GM18520 (cell line): ENCODE measurements at regions not wholly inside any gene's neighbourhood (a gene's known extent, or its start where the extent isn't known, plus 50 kb on each side); places are given as distances from the start of the nearest gene placed in this dataset.
A peak's percentile ranks its signal among the peaks of the same experiment; 100 is the strongest.
"Not testable (repeated sequence)": the region's sequence is repeated elsewhere in the genome, so short reads cannot be mapped to it uniquely, and the experiment has no call there.

Source experiments
- ATAC-seq: cut with Tn5 transposase; IDR thresholded peaks from one replicate; pipeline ENCODE4 v1.9.1; 2021; ENCODE audit not compliant: unreplicated experiment

DNA sequence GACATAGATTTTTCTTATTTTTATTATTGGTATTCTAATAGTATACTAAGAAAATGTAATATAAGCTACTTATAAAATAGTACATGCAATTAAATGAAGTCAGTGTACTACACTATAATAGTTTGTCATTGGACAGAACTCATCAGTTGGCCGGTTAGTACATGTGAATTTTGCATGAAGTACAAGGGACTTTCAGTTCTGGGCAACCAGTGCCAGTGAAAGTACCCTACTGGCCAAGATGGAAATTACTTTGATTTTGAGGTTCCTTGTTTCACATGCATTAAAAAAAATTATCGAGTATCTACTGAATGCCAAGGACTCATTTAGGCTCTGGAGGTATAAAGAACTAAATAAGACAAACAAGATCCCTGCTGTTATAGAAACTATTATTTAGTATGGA is 213.4 kb upstream of the ELL2 start:
- ATAC-seq: no peak

GRCh38 chr5:96173366-96173765 is 211.7 kb upstream of the ELL2 start:
- no peak for ATAC-seq

GRCh38 chr5:96172436-96172835 is 210.8 kb upstream of the ELL2 start:
- no peak for ATAC-seq

GRCh38 chr5:96171973-96172372 is 210.3 kb upstream of the ELL2 start:
- not testable (repeated sequence) for ATAC-seq

GRCh38 chr5:96170481-96171125 is 209.0 kb upstream of the ELL2 start:
- ATAC-seq: not testable (repeated sequence)

GRCh38 chr5:96168833-96169232 is 207.2 kb upstream of the ELL2 start:
- ATAC-seq: not testable (repeated sequence)

- ATAC-seq: no peak
Measured at GRCh38 chr5:96159043-96159442, 197.4 kb upstream of the ELL2 start.

DNA sequence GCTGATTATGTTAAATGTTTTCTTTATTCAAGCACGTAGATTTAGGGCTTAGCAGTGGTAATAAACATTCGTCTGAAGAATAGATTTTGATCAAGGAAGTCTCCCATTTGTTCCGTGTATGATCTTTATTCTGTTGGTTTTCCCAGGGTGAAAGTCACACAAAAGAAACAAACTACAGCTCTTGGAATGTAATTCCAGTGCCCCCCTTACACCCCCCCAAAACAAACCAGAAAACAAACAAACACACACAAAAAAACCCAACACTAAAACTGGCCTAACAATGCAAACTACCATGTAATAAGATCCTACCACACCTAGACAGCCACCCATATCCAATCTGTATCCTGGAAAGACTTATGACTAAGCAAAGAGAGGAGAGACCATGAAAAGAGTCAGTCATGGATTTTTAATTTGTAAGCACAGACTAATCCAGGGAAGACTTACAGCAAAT is 196.2 kb upstream of the ELL2 start:
- no peak for ATAC-seq

GRCh38 chr5:96157077-96157780 is 195.6 kb upstream of the ELL2 start:
- no peak for ATAC-seq

- ATAC-seq: no peak
Measured at GRCh38 chr5:96155147-96155546, 193.5 kb upstream of the ELL2 start.

DNA sequence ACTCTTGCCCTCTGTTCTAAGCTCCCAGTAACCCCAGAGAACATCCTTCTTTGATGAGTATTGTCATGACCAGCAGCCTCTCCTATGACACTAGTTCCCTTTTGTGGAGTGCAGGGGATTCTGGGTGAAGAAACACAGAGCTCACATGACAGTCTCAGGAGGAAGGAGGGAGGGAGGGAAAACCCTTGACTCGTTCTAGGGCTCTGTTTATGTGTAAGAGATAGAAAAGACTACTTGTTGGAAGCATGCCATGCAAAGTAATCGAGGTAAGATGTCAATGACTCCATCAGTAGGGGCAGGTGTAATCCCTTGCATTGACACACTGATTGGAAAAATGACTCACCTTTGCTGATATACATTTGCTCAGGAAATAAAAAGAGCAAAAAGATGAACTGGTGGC is 190.2 kb upstream of the ELL2 start:
- ATAC-seq: no peak

- no peak for ATAC-seq
Measured at GRCh38 chr5:96150007-96150406, 188.4 kb upstream of the ELL2 start.

GRCh38 chr5:96149546-96149945 is 187.9 kb upstream of the ELL2 start:
- no peak for ATAC-seq

DNA sequence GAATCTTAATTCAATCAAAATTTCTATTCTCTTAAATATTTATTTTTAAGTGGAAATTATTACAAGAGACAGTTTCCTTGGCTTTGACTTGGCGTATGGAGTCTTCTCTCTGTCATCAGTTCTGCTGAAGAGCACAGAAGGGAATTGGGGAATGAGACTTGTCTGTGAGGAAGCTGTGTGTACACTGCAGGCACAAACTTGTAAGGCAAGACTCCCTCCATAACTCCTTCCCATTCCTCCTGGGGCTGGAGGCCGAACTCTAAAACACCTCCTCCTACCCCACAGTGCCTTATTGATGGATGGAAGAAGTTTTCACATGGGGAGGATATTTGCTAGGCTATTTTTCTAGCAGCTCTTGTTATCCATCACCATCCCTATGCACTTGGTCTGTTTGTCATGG is 187.4 kb upstream of the ELL2 start:
- no peak for ATAC-seq

DNA sequence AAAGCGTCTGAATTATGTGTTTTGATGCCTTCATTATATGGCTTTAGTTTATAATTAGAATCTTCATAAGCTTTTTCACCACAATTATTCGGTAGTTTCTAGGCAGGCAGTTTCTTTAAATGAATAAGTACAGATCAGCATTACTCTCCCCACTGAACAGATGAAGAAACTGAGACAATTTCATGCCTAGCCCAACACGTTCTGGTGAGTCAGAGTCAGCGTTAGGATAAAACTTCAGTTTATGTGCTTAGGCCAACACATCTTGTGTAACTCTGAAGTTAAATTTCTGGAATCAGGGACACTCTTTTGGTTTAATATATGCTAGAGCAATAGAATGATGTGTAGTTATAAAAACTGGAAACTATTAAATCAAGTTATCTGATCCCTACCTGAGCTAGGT is 186.7 kb upstream of the ELL2 start:
- no peak for ATAC-seq

DNA sequence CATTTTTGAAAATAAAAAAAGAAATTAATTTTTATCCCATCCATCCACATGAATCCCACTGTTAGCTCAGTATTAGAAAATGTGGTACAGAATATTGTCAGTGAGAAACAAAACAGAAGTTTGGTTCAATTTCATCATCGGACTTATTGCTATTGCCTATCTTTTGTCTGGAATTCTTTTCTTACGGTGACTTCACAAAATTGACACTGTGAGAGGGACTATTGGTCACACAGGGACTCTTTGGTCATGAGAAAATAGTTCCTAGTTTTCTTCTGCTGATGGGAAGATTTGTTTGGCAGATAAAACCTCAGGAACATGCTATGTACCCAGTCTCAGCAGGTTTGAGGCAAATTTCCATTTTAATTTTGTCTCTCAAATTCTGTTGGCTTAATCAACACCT is 186.2 kb upstream of the ELL2 start:
- ATAC-seq: no peak

- peak; percentile 83 for ATAC-seq
Measured at GRCh38 chr5:96146675-96147074, 185.0 kb upstream of the ELL2 start.

GRCh38 chr5:96144289-96144688 is 182.6 kb upstream of the ELL2 start:
- no peak for ATAC-seq

DNA sequence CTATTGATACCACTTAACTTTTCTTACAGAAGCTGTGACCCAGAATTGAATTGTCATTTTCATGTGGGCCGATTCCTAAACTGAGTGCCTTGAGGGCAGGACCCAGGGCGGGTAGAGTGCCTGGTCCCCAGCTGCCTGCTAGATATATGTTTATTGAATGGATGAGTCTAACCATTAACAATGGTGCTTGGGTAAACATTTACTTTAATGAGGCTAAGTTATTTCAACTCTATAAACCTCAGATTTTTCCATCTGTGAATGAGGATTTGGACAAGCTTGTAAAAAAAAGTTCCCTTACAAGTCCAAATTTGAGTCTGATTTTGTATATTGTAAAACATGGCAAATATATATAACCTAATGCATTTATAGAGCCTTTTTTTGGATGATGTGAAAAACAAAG is 181.8 kb upstream of the ELL2 start:
- no peak for ATAC-seq

GRCh38 chr5:96142786-96143434 is 181.3 kb upstream of the ELL2 start:
- ATAC-seq: no peak

GRCh38 chr5:96142184-96142781 is 180.6 kb upstream of the ELL2 start:
- no peak for ATAC-seq

GRCh38 chr5:96141749-96142148 is 180.1 kb upstream of the ELL2 start:
- ATAC-seq: no peak
